OCI-LY1 (cell line): ENCODE measurements at regions not wholly inside any gene's neighbourhood (a gene's known extent, or its start where the extent isn't known, plus 50 kb on each side); places are given as distances from the start of the nearest gene placed in this dataset.

Source experiments
- H2AFZ ChIP-seq: fragments of 200-600 bp; sonication (generic), shearing (Covaris generic); 2 replicates; pipeline ENCODE4 v1.6.0; 2014; ENCODE audit warnings: antibody characterized with exemption, mild to moderate bottlenecking, low read length
- H3F3A ChIP-seq: fragments of 200-600 bp; sonication (generic), shearing (Covaris generic); 2 replicates; pipeline ENCODE4 v1.6.0; 2014; ENCODE audit warnings: mild to moderate bottlenecking, antibody characterized with exemption, low read length, moderate library complexity; ENCODE audit not compliant: insufficient read depth
- H3K27ac ChIP-seq: fragments of 200-600 bp; sonication (generic); 2 replicates; pipeline ENCODE4 v1.5.1; 2014; ENCODE audit warnings: low read length, mixed run types, mild to moderate bottlenecking, low read depth; ENCODE audit not compliant: poor library complexity, severe bottlenecking
- H3K27me3 ChIP-seq: fragments of 200-600 bp; sonication (generic); 2 replicates; pipeline ENCODE4 v1.6.0; 2014; ENCODE audit warnings: antibody characterized with exemption, mild to moderate bottlenecking, low read length, moderate library complexity; ENCODE audit not compliant: insufficient read depth
- H3K36me3 ChIP-seq: fragments of 200-600 bp; sonication (generic); 2 replicates; pipeline ENCODE4 v1.6.1; 2014; ENCODE audit warnings: mild to moderate bottlenecking, antibody characterized with exemption, low read length, moderate library complexity, mixed read lengths; ENCODE audit not compliant: insufficient read depth
- H3K4me1 ChIP-seq: fragments of 200-600 bp; sonication (generic); 2 replicates; pipeline ENCODE4 v1.5.1; 2014; ENCODE audit warnings: mild to moderate bottlenecking, low read length, moderate library complexity; ENCODE audit not compliant: insufficient read depth, severe bottlenecking
- H3K4me2 ChIP-seq: fragments of 200-600 bp; sonication (generic), shearing (Covaris generic); 2 replicates; pipeline ENCODE4 v1.6.1; 2014; ENCODE audit warnings: low read length
- H3K4me3 ChIP-seq: fragments of 200-600 bp; sonication (generic); 2 replicates; pipeline ENCODE4 v1.5.1; 2014; ENCODE audit warnings: low read length, low read depth, mild to moderate bottlenecking, mixed read lengths; ENCODE audit not compliant: poor library complexity, severe bottlenecking
- H3K79me2 ChIP-seq: fragments of 200-600 bp; shearing (Covaris generic); 2 replicates; pipeline ENCODE4 v1.6.1; 2016; ENCODE audit warnings: mixed run types, low read length, mixed read lengths; ENCODE audit not compliant: insufficient read depth
- H3K9ac ChIP-seq: fragments of 200-600 bp; sonication (generic), shearing (Covaris generic); 2 replicates; pipeline ENCODE4 v1.6.1; 2014; ENCODE audit warnings: mild to moderate bottlenecking, low read length, mixed read lengths
- H3K9me2 ChIP-seq: fragments of 200-600 bp; sonication (generic), shearing (Covaris generic); 2 replicates; pipeline ENCODE4 v1.6.1; 2014; ENCODE audit warnings: low read depth, mild to moderate bottlenecking, low read length, mixed read lengths
- H3K9me3 ChIP-seq: fragments of 200-600 bp; shearing (Covaris generic); 2 replicates; pipeline ENCODE4 v1.6.1; 2014; ENCODE audit warnings: low read length, mixed read lengths
- H4K20me1 ChIP-seq: fragments of 200-600 bp; sonication (generic), shearing (Covaris generic); 2 replicates; pipeline ENCODE4 v1.6.0; 2016; ENCODE audit warnings: mild to moderate bottlenecking, low read length; ENCODE audit not compliant: insufficient read depth
- EZH2 ChIP-seq: fragments of 200-600 bp; sonication (generic), shearing (Covaris generic); IDR thresholded peaks from 2 replicates; pipeline ENCODE4 v1.8.0; 2017; ENCODE audit warnings: borderline replicate concordance, mixed run types, mild to moderate bottlenecking, antibody characterized with exemption, low read length, moderate library complexity, mixed read lengths
- TF ChIP-seq, protein P1 (sequence below): fragments of 200-600 bp; sonication (generic), shearing (Covaris generic); IDR thresholded peaks from 2 replicates; pipeline ENCODE4 v1.5.1; 2017; ENCODE audit warnings: mild to moderate bottlenecking, antibody characterized with exemption, low read length, moderate library complexity, mixed read lengths

DNA sequence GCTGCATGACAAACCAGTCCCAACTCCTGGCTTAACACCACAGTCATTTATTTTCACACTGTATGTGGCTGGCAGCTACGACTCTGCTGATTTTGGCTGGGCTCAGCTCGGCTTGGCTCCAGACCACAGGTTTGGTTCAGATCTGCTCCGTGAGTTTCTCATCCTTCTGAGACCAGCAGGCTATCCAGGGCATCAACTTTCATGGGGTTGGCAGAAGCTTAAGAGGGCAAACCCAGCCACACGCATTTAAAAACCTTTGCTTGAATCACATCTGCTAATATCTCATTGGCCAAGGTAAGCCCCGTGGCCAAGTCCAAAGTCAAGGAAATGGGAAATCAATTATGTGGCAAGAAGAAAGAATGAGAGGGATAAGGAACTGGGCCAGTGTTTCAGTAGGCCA lies 574.2 kb downstream of the MATN1 start:
- Histone ChIP-seq H3K79me2 (no peaks in the 10 kb centered on the region), H2AFZ (no peak overlapping the region), H3K9ac (no peak overlapping the region), H3K4me3 (no peak overlapping the region), H3K9me3 (no peaks in the 10 kb centered on the region), H3K36me3 (no peaks in the 10 kb centered on the region), H4K20me1 (no peaks in the 10 kb centered on the region), H3K9me2 (no peaks in the 10 kb centered on the region), H3K4me2 (no peak overlapping the region), H3F3A (no peaks in the 10 kb centered on the region), H3K4me1 (no peaks in the 10 kb centered on the region), H3K27ac (no peak overlapping the region), H3K27me3 (no peaks in the 10 kb centered on the region)
- no peak for TF ChIP-seq EZH2
- TF ChIP-seq, protein P1, sequence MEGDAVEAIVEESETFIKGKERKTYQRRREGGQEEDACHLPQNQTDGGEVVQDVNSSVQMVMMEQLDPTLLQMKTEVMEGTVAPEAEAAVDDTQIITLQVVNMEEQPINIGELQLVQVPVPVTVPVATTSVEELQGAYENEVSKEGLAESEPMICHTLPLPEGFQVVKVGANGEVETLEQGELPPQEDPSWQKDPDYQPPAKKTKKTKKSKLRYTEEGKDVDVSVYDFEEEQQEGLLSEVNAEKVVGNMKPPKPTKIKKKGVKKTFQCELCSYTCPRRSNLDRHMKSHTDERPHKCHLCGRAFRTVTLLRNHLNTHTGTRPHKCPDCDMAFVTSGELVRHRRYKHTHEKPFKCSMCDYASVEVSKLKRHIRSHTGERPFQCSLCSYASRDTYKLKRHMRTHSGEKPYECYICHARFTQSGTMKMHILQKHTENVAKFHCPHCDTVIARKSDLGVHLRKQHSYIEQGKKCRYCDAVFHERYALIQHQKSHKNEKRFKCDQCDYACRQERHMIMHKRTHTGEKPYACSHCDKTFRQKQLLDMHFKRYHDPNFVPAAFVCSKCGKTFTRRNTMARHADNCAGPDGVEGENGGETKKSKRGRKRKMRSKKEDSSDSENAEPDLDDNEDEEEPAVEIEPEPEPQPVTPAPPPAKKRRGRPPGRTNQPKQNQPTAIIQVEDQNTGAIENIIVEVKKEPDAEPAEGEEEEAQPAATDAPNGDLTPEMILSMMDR = no peak

DNA sequence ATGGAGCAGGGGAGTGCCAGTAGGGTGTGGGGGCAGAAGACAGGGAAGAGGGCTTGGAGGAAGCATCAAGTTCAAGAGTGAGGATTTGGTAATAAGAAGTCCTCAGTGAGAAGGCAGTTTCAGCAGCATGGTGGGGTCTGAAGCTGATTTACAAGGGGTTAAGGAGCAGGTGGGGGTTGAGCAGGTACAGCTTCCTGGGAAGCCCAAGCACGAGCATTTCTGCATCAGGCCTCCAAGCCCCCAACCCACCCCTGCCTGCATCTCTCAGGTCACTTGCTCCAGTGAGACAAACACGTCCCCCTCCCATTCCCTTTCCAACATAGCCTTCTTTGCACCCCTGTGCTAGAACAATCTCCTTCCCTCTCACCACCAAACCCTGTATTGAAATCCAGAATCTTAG lies 574.7 kb downstream of the MATN1 start:
- H3K4me3 ChIP-seq = no peak overlapping the region
- no peaks in the 10 kb centered on the region for H3K79me2 ChIP-seq
- no peak overlapping the region for H3K27ac ChIP-seq
- no peaks in the 10 kb centered on the region for H4K20me1 ChIP-seq
- H2AFZ ChIP-seq = no peak overlapping the region
- H3F3A ChIP-seq = no peaks in the 10 kb centered on the region
- TF ChIP-seq EZH2 = no peak
- TF ChIP-seq, protein P1 = no peak
- no peaks in the 10 kb centered on the region for H3K9me2 ChIP-seq
- H3K9ac ChIP-seq = no peak overlapping the region
- H3K9me3 ChIP-seq = no peaks in the 10 kb centered on the region
- H3K27me3 ChIP-seq = no peaks in the 10 kb centered on the region
- H3K4me2 ChIP-seq = no peak overlapping the region
- no peaks in the 10 kb centered on the region for H3K36me3 ChIP-seq
- no peaks in the 10 kb centered on the region for H3K4me1 ChIP-seq

DNA sequence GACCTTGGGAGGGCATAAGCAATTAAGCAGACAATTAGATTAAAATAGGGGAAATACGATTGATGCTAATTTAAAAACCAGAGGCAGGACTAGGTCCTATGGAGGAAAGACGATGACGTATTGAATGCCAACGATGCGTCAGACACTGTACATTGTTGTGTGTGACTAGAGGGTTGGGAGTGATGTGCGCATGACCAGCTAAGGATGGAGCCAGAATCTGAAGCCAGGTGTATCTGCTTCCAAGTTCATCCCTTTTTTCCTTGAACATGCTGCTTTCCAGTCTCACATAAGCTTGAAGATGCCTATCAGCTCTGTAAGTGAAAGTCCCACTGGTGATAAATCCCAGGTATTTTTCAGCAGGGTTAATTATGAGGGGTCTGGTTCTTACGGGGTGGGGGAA lies 576.2 kb downstream of the MATN1 start:
- no peaks in the 10 kb centered on the region for H4K20me1 ChIP-seq
- no peak overlapping the region for H3K4me3 ChIP-seq
- H3K9ac ChIP-seq = no peak overlapping the region
- no peaks in the 10 kb centered on the region for H3K4me1 ChIP-seq
- no peaks in the 10 kb centered on the region for H3K9me2 ChIP-seq
- no peaks in the 10 kb centered on the region for H3K9me3 ChIP-seq
- no peak overlapping the region for H3K27ac ChIP-seq
- H3K27me3 ChIP-seq = no peaks in the 10 kb centered on the region
- no peaks in the 10 kb centered on the region for H3F3A ChIP-seq
- no peak overlapping the region for H3K4me2 ChIP-seq
- no peaks in the 10 kb centered on the region for H3K79me2 ChIP-seq
- H3K36me3 ChIP-seq = no peaks in the 10 kb centered on the region
- TF ChIP-seq, protein P1 = no peak
- no peak for TF ChIP-seq EZH2
- H2AFZ ChIP-seq = no peak overlapping the region
